ENCODE measurements at regions not wholly inside any gene's neighbourhood (a gene's known extent, or its start where the extent isn't known, plus 50 kb on each side); places are given as distances from the start of the nearest gene placed in this dataset.

DNA sequence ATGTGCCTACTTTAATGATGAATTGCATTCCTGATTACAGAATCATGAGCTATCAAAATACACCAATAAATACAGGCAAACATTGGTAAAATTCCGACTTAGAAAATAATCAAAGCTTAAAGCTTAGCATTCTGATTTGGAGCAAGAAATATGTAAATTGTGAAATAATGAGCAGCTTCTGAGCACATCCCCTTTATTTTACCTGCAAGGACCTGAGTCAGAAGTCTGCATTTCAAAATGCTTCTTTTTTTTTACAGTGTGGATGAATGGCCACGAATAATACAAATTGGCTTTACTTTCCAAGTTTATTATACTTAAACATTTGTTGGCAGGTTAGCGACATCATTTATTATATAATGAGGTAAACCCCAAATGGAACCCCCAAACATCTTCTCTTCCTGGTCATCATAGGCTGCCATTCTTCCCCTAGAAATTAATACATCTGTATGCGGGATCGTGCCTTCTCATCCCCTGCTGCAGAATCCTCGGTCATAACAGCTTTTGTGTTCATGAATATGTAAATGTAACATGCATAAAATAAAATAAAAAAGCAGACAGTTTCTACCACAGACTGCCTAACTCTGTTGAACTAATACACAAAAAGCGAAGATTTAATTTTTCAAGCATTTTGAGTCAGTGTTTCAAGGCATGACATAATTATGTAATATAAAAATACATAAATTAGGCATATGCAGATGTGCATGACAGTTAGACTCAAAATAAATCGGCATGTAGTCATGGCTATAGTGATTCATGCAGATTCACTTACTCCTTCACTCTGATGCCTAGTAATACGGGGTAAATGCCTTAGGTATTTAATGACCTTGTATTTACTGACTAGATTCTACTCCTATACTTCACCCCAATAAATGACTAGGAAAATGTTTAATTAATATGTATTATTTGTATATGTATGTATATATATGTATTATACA lies 339.7 kb downstream of the USP25 start:
- intact Hi-C loops (cut with DNase I): loop anchor here in 1 of 2 donors (10.0 kb wide), 1 partner anchor 115 kb away; no protein-coding TSS in a partner anchor
- DNase-seq (ENCODE audit: low spot score): no peak

DNA sequence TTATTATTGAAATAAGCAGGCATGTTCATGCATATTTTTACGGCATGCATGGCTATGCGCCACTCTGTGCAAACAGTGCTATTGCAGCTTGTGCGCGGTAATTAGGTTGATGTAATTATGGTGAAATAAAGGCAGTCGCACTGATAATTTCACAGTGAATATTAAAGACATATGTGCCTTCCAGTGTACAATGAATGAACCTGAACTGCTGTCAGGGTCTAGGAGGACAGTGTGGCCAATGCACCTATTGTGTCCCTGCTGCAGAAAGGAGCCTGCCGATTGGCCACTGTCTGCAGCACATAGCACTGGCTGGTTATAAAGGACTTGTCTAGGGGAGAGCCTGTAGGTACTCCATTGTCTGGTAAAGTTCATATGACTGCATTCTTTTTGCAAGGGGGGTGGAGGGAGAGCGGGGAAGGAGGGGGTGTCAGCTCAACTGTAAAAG lies 340.4 kb downstream of the USP25 start:
- no peak for DNase-seq (ENCODE audit: low spot score)
- intact Hi-C loops (cut with DNase I): loop anchor here in 1 of 2 donors (10.0 kb wide), 1 partner anchor 115 kb away; no protein-coding TSS in a partner anchor

DNA sequence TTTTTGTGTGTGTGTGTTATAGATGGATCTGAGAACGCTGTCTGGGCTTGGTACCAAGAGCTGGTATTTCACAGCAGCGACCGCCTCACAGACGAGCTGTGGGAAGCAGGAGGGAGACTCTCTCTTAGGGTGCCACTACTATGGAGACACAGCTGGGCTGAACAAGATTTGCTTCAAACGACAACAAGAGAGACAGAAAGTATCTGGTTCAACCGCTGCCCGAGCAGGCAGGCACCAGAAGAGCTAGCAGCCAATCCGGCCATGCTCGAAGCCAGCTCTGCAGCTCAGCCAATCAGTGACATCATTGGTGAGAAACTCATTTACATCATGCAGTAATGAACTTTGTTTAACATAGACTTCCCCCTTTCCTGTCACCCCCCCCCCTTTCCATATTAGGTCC lies 341.3 kb downstream of the USP25 start:
- intact Hi-C loops (cut with DNase I): loop anchor here in 1 of 2 donors (10.0 kb wide), 1 partner anchor 114 kb away; no protein-coding TSS in a partner anchor
- DNase-seq (ENCODE audit: low spot score): peak; percentile 75

DNA sequence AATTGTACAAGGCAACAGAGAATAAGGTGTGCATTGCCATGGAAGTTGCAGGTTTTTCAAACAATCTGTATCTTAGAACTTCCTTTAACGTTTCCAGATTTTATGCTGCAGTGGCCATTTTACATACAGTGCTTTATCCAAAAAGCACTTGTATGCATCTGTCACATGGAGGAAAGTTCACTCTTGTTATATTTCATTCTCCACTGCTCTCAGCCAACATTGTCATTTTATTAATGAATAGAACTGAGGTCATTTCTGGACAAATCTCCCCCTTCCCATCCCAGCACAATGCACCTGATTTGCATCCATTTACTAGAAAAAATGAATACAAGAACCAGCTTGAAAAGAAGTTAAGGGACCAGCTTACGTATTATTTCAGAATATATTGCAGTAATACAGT lies 342.0 kb downstream of the USP25 start:
- intact Hi-C loops (cut with DNase I): loop anchor here in 1 of 2 donors (10.0 kb wide), 1 partner anchor 113 kb away; no protein-coding TSS in a partner anchor
- no peak for DNase-seq (ENCODE audit: low spot score)

DNA sequence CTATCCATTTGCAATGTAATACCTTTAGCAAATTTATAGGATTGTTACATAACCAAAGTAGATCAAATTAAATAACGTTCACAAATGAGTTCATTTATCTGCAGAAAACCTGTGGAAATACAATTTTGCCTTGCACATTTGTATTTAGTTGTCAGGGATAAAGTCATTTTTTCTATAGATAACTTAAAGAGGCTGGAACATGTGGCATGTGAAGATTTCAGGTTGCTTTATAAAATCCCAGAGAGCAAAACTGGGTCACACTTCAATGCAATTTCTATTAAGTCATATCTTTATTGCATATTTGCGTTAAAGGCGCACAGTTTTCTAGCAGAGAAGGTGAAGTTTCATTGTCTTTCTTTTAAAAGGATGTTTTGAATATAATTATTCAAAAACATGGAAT lies 342.4 kb downstream of the USP25 start:
- intact Hi-C loops (cut with DNase I): loop anchor here in 1 of 2 donors (10.0 kb wide), 1 partner anchor 113 kb away; no protein-coding TSS in a partner anchor
- DNase-seq (ENCODE audit: low spot score): no peak

DNA sequence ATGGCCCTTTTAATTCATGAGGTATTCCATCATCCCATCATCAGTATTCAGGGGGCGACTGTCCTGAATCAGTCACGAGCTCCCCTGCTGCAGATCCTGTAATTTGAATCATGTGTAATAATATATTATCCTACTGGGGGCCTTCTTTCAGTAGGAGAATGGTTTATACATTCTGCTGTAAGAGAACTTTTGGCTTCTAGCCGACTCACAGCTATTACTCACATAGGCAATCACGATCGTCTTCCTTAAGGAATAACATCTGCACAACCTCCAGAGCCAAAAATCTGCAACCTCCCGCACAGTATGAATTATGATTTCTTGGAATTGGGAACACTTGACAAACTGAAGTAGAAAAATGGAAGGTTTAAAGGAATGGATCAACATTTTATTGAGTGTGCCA lies 343.0 kb downstream of the USP25 start:
- no peak for DNase-seq (ENCODE audit: low spot score)
- intact Hi-C loops (cut with DNase I): loop anchor here in 1 of 2 donors (10.0 kb wide), 1 partner anchor 112 kb away; no protein-coding TSS in a partner anchor

DNA sequence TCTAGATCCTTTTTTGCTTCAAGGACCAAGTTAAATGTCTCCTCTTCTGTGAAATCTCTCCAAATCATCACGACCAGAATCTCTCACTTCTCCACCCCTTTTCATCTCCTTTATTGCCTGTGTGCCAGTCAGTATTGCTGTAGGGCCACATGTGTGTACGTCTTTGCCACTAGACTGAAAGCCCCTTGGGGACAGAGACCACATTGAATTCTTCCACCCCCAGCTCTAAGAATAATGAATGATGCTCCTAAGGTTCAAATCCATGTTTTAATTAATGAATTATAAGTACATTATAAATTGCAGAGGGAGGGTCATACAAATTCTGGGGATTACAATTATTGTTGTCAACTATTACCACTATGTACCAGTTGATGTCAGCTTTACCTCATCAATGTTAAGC lies 343.8 kb downstream of the USP25 start:
- intact Hi-C loops (cut with DNase I): loop anchor here in 1 of 2 donors (10.0 kb wide), 1 partner anchor 111 kb away; no protein-coding TSS in a partner anchor
- no peak for DNase-seq (ENCODE audit: low spot score)

DNA sequence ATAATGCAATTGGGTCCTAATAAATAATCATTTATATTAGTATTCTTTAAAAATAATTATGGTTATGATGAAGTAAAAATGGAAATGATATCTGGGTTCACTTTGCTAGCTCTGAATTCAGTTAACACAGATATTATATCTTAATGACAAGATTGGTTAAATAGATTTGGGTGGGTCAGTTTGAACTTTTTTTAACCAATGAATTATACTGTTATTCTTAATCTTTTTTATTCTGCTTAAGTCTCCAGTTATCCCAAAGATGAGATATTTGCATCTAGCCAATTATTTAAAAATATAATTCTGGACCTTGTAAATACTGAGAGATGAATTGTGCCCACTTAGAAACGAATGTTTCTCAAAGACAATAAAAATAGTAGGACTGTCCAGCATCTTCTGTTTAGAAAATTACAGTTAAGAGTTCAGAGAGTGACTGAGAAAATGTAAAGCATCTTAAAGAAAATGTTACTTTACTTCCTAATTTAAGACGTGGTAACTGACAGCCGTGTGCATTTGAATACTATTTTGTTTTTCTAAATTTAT lies 345.2 kb downstream of the USP25 start:
- intact Hi-C loops (cut with DNase I): loop anchor here in 1 of 2 donors (10.0 kb wide), 1 partner anchor 110 kb away; no protein-coding TSS in a partner anchor

DNA sequence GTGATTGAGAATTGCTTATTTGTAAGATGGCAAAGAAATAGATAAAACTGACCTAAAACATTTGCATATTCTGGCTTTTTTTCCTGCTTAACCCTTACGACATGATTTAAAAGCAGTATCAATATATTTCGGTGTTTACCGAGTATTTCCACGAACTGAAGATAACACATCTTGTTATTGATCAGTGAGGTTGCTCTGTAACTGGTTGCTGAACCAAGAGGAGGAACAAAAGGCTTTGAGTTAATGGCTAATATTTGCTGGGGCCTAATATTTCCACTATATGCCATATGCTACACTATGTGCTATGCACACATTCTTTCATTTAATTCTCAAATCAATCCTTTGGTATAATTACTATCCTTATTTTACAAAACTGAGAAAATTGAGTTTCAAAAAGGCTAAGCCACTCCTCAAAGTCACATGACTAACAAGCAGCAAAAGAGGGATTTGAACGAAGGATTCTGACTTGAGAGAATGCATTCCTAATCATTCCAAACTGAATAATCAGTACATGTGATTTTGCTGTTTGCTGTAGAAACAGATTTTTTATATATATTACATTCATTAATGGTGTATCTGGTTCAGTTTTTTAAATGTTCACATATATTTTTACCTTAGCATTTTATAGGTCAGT lies 346.0 kb downstream of the USP25 start:
- no peak for DNase-seq (ENCODE audit: low spot score)
- intact Hi-C loops (cut with DNase I): loop anchor here in 1 of 2 donors (10.0 kb wide), 1 partner anchor 109 kb away; no protein-coding TSS in a partner anchor

More for the DNA sequence above, 345.2 kb downstream of the USP25 start:
- no peak for DNase-seq (ENCODE audit: low spot score)

DNA sequence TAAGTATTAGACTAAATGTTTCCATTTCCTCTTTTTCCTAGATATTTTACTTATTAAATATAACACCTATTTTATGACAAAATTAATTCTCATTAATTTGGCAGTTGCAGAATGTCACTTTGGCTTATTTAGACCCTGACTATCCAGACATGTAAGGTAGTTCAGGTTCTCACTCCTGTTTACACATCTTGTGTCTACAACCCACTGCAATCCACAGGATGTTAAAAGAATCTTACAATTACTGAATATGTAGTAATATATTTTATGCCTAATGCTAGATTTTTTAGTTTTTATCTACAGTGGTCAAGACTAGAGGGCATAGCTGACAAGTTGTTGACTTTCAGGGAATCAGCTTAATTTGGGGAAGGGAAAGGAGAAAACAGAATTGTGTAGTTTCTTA lies 346.7 kb downstream of the USP25 start:
- no peak for DNase-seq (ENCODE audit: low spot score)
- intact Hi-C loops (cut with DNase I): loop anchor here in 1 of 2 donors (10.0 kb wide), 1 partner anchor 108 kb away; no protein-coding TSS in a partner anchor

DNA sequence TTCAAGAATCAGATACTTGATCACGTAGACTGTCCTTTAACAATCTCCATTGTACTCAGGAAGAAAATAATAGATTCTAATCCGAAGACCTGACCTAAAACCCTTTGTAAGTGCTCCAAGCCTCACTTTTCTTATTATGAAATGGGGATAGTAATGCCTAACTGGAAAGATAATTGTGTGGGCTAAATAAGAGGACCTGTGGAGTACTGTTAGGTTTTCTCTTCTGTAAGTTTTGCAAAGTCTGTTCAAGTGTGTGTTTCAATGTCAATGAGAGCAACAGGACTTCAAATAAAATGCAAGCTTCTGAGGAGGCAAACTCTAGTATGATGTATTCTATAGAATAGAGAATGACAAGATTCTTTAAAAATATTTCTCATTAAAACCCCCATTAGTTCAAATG lies 348.6 kb downstream of the USP25 start:
- no peak for DNase-seq (ENCODE audit: low spot score)
- intact Hi-C loops (cut with DNase I): loop anchor here in 1 of 2 donors (10.0 kb wide), 1 partner anchor 106 kb away; no protein-coding TSS in a partner anchor

DNA sequence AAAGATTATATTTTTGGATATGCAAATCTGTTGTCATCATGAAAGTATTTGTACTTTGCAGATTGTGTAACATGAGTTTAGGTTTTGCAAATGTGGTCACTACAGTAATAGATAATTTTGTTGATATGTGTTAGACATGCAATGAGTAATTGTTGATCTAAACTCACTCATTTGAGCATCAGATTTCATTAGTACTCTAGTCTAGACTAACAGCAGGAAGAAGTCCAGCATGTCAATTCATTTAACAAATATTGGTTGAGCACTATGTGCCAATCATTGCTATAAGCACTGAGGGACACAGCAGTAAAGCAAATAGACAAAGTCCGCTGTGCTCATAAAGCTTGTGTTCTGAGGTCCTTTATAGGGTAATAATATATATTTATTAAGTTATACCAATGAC lies 350.0 kb downstream of the USP25 start:
- intact Hi-C loops (cut with DNase I): loop anchor here in 1 of 2 donors (10.0 kb wide), 2 partner anchors 105 to 245 kb away; no protein-coding TSS in a partner anchor
- DNase-seq (ENCODE audit: low spot score): no peak

DNA sequence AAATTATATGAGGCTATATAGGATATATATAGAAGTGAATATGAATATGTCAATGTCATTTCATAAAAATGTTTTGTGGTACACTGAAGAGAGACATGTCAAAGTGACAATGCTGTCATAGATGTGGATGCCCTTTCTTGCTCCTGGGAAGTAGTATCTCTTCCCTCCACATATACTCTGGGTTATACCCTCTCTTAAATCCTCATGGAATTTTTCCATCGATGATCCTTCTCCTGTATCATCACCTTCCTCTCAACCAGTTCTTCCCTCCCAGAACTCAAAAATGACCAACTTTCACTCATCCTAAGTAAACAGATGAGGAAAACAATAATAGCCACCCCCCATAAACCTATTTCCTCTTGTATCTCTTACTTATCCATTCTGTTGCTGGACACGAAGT lies 351.5 kb downstream of the USP25 start:
- no peak for DNase-seq (ENCODE audit: low spot score)
- intact Hi-C loops (cut with DNase I): loop anchor here in 1 of 2 donors (10.0 kb wide), 1 partner anchor 243 kb away; no protein-coding TSS in a partner anchor

DNA sequence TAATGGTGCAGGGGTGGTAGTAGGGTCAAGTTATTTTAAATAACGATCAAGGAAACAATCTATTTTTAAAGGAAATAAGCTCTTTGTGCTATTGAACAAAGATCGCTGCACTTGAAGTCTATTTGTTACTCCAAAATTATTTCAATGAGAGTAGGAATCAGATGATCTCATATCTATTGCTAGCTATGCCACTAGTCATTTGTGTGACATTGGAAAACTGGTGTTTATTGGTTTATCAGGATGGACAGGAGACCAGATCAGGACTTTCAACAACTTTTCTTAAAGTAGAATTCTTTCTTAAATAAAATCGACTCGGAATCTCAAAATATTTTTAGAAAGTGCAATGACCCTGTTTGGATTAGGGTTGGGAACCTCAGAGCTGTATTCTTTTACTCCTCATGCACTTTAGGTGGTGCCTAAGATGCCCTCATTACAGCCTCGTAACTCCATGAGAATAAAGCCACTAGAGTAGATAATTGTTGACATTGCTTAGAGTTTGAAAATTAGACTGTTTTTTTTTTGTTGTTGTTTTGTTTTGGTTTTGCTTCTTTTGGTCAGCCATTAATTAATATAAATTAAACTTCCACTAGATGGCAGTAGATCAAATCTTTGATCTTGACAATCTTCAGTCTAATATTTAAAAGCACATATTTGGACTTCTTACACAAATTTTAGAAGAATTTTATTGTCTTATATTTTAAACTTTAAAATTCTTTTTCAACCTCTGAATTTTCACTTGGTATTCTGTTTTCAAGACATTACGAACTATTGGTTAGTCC lies 352.4 kb downstream of the USP25 start:
- DNase-seq (ENCODE audit: low spot score): no peak
- intact Hi-C loops (cut with DNase I): loop anchor here in 1 of 2 donors (10.0 kb wide), 1 partner anchor 243 kb away; no protein-coding TSS in a partner anchor

DNA sequence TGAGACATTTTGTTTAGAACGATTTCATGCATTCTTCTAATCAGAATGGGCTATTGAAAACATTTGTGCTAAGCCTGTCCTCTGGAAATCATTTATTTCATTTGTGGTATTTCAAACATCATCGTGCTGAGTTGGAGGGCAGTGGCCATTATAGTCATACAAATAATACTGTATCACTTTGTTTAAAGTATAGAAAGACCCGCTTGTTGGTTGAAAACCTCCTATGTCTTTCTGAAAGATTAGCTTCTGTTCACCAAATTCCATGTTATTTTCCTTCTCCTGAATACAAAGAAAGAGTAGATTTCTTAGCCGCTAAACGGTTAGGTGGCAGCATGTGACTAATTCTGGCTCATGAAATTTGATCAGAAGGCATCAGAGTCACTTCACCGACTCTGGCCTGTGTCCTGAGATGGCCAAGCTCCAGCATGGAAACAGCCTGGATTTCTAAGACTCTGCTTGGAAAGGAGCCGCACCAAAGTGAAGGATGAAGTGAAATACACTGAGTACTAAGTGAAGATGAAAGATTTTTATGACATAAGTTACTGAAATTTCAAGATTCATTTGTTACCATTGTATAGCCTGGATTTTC lies 355.1 kb downstream of the USP25 start:
- DNase-seq (ENCODE audit: low spot score): peak; percentile 84

DNA sequence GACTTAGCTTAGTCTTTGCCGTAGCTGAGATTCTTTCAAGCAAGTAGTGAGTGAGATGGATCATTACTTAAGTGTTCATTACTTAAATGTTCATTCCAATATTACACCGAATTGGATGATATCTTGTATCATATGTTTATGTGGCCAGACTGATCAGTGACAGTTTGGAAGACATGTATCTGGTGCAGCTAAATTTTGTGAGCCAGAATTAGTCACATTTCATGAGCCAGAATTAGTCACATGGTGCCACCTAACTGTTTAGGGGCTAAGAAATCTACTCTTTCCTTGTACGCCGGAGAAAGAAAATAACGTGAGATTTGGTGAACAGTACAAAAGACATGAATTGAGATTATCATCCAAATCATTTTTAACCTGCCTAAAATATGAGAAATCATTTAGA lies 355.6 kb downstream of the USP25 start:
- intact Hi-C loops (cut with DNase I): loop anchor here in 1 of 2 donors (10.0 kb wide), 1 partner anchor 239 kb away; no protein-coding TSS in a partner anchor
- no peak for DNase-seq (ENCODE audit: low spot score)

More for the DNA sequence above, 355.1 kb downstream of the USP25 start:
- intact Hi-C loops (cut with DNase I): loop anchor here in 1 of 2 donors (10.0 kb wide), 1 partner anchor 240 kb away; no protein-coding TSS in a partner anchor

DNA sequence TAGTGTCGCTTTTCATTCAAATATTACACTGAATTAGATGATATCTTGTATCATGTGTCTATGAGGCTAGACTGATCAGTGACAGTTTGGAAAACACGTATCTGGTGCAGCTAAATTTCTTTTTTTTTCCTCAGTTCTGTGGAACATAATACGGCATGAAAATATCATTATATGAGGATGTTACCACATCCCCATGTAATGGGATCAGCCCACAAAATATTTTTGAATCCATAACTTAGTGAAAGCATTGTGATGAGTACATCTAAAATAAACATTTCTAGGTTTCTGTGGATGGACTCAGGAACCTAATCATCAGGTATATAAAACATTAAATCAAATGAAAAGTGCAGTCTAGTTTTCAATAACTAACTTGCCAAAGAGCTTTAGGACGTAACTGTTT lies 356.3 kb downstream of the USP25 start:
- intact Hi-C loops (cut with DNase I): loop anchor here in 1 of 2 donors (10.0 kb wide), 1 partner anchor 239 kb away; no protein-coding TSS in a partner anchor

DNA sequence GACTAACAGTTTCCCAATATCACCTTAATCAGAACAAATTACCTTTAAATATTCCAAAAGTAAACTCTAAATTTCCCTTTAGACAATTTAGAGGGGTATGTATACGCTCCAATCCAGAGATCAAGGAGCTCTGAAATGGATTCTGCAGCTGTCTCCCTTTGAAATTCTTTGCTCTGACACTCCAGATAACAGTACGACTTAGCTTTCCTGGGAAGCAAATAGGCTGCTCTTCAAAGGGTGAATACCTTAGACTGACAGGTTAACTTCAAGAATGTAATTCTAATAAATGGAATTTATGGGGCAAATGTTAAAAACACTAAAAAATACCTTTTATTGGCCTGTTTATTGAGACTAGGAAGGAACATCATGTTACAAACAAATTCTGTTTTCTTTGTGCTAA lies 357.2 kb downstream of the USP25 start:
- intact Hi-C loops (cut with DNase I): loop anchor here in 1 of 2 donors (10.0 kb wide), 1 partner anchor 238 kb away; no protein-coding TSS in a partner anchor
- DNase-seq (ENCODE audit: low spot score): no peak

More for the DNA sequence above, 356.3 kb downstream of the USP25 start:
- no peak for DNase-seq (ENCODE audit: low spot score)

Data from posterior vena cava (tissue), 2 donors.